ENCODE measurements at regions not wholly inside any gene's neighbourhood (a gene's known extent, or its start where the extent isn't known, plus 50 kb on each side); places are given as distances from the start of the nearest gene placed in this dataset.

DNA sequence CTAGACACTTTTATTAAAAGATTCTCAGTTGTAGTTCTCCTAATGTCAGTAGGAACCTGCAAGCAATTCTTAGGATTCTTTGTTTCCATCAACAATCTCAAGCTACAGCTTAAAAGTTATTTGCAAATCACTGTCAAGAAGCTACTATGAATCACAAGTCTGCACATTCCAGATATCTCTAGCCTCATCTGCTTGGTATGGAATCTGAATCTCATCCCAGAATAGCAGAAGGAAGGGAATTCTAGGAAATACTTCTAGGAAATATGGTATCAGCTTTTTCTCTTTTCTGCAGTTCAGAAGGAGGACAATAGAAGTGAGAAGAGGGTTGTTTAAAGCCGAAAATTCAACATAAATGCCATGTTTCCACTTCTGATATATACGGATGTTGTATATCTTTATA lies 792.2 kb upstream of the CDH9 start:
- TF ChIP-seq, protein P1, sequence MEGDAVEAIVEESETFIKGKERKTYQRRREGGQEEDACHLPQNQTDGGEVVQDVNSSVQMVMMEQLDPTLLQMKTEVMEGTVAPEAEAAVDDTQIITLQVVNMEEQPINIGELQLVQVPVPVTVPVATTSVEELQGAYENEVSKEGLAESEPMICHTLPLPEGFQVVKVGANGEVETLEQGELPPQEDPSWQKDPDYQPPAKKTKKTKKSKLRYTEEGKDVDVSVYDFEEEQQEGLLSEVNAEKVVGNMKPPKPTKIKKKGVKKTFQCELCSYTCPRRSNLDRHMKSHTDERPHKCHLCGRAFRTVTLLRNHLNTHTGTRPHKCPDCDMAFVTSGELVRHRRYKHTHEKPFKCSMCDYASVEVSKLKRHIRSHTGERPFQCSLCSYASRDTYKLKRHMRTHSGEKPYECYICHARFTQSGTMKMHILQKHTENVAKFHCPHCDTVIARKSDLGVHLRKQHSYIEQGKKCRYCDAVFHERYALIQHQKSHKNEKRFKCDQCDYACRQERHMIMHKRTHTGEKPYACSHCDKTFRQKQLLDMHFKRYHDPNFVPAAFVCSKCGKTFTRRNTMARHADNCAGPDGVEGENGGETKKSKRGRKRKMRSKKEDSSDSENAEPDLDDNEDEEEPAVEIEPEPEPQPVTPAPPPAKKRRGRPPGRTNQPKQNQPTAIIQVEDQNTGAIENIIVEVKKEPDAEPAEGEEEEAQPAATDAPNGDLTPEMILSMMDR (IDR thresholded peaks at IDR 0.05; ENCODE audit: extremely low read depth in 1 of 2, insufficient read depth in 1 of 2, low read depth in 1 of 2, low read length in 2 of 2) = no peak
- TF ChIP-seq EZH2 (IDR thresholded peaks at IDR 0.05; ENCODE audit: borderline replicate concordance, low read depth, low read length, severe bottlenecking) = no peak
- no peak for TF ChIP-seq POLR2A (IDR thresholded peaks at IDR 0.05; ENCODE audit: low read depth, low read length)
- TF ChIP-seq, protein P2, sequence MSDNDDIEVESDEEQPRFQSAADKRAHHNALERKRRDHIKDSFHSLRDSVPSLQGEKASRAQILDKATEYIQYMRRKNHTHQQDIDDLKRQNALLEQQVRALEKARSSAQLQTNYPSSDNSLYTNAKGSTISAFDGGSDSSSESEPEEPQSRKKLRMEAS (IDR thresholded peaks at IDR 0.05; ENCODE audit: insufficient read depth, insufficient read length) = no peak
- no peak for TF ChIP-seq GATA2 (IDR thresholded peaks at IDR 0.05; ENCODE audit: insufficient read depth, insufficient read length, low read depth, low read length)
- no peak for TF ChIP-seq POLR2AphosphoS5 (IDR thresholded peaks at IDR 0.05; ENCODE audit: insufficient read depth, low read depth, low read length)
- no peak for TF ChIP-seq MYC (IDR thresholded peaks at IDR 0.05; ENCODE audit: low read depth, low read length)
- TF ChIP-seq FOS (IDR thresholded peaks at IDR 0.05; ENCODE audit: borderline replicate concordance, insufficient read depth, low read length) = no peak
- no peak for TF ChIP-seq JUN (IDR thresholded peaks at IDR 0.05; ENCODE audit: borderline replicate concordance, insufficient read depth, insufficient read length, low read depth)

Data from endothelial cell of umbilical vein (primary cell).